ENCODE measurements at regions not wholly inside any gene's neighbourhood (a gene's known extent, or its start where the extent isn't known, plus 50 kb on each side); places are given as distances from the start of the nearest gene placed in this dataset.

- TF ChIP-seq POLR2A (IDR thresholded peaks at IDR 0.05; ENCODE audit: low read length) (no peak), GATA1 (IDR thresholded peaks at IDR 0.05; ENCODE audit: low read depth, low read length) (no peak)
These were observed 58.8 kb upstream of the MAL start for GRCh38 chr2:94966689-94967088.

Measured in erythroblast (primary cell).